ENCODE measurements at regions not wholly inside any gene's neighbourhood (a gene's known extent, or its start where the extent isn't known, plus 50 kb on each side); places are given as distances from the start of the nearest gene placed in this dataset.

DNA sequence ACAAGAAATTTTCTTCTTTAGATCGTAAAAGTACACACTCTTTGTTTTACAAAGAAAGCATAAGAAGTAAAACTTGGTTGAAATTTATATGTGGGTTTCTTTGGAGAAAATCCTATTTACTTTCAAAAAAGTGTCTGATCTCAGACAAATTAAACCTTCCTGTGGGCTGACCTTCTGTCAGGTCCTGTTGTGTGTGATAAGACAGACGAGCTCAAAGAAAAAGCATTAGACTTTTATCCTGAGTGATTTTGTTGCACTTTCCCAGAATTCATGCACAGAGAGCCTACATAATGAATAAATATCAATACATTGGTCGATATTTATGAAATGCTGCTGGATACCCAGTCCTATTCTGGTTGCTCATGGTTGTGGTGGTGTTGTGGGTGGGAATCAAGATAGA is 302.1 kb upstream of the SYNCRIP start:
- no peak for TF ChIP-seq FOXM1 (IDR thresholded peaks at IDR 0.05; ENCODE audit: borderline replicate concordance, low read depth)
- TF ChIP-seq, protein P1, sequence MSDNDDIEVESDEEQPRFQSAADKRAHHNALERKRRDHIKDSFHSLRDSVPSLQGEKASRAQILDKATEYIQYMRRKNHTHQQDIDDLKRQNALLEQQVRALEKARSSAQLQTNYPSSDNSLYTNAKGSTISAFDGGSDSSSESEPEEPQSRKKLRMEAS (IDR thresholded peaks at IDR 0.05) = no peak
- TF ChIP-seq TCF12 (IDR thresholded peaks at IDR 0.05; ENCODE audit: low read depth) = no peak
- no peak for TF ChIP-seq RAD21 (IDR thresholded peaks at IDR 0.05; ENCODE audit: low read depth)
- TF ChIP-seq CEBPB (IDR thresholded peaks at IDR 0.05) = no peak
- TF ChIP-seq TAF1 (IDR thresholded peaks at IDR 0.05; ENCODE audit: low read depth) = no peak

DNA sequence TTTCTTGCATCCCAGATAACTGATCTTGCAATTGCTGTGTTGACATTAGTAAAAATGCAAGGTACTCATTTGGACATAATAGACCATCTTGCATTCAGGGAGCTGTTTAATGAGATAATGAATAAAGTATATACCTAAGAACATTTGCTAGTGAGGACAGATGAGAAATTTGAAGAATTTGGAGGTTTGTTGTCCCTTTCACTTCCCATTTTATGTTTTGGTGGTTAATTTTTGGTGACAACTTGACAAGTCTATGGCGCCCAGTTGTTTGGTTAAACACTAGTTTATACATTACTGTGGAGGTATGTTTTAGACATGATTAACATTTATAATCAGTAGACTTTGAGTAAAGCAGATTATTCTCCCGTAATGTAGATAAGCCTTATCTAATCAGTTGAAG is 300.2 kb upstream of the SYNCRIP start:
- TF ChIP-seq, protein P2, sequence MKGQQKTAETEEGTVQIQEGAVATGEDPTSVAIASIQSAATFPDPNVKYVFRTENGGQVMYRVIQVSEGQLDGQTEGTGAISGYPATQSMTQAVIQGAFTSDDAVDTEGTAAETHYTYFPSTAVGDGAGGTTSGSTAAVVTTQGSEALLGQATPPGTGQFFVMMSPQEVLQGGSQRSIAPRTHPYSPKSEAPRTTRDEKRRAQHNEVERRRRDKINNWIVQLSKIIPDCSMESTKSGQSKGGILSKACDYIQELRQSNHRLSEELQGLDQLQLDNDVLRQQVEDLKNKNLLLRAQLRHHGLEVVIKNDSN (IDR thresholded peaks at IDR 0.05) = no peak
- TF ChIP-seq EGR1 (IDR thresholded peaks at IDR 0.05) (no peak), ZBTB7A (IDR thresholded peaks at IDR 0.05; ENCODE audit: low read depth) (no peak), FOXM1 (IDR thresholded peaks at IDR 0.05; ENCODE audit: borderline replicate concordance, low read depth) (no peak), TEAD4 (IDR thresholded peaks at IDR 0.05) (no peak), CREB1 (IDR thresholded peaks at IDR 0.05; ENCODE audit: low read depth) (no peak), NFIC (IDR thresholded peaks at IDR 0.05) (no peak), YY1 (IDR thresholded peaks at IDR 0.05; ENCODE audit: low read depth) (no peak), CEBPB (IDR thresholded peaks at IDR 0.05) (no peak), TAF1 (IDR thresholded peaks at IDR 0.05; ENCODE audit: low read depth) (no peak), RAD21 (IDR thresholded peaks at IDR 0.05; ENCODE audit: low read depth) (no peak), TCF12 (IDR thresholded peaks at IDR 0.05; ENCODE audit: low read depth) (no peak), EP300 (IDR thresholded peaks at IDR 0.05; ENCODE audit: borderline replicate concordance) (no peak)
- TF ChIP-seq, protein P3, sequence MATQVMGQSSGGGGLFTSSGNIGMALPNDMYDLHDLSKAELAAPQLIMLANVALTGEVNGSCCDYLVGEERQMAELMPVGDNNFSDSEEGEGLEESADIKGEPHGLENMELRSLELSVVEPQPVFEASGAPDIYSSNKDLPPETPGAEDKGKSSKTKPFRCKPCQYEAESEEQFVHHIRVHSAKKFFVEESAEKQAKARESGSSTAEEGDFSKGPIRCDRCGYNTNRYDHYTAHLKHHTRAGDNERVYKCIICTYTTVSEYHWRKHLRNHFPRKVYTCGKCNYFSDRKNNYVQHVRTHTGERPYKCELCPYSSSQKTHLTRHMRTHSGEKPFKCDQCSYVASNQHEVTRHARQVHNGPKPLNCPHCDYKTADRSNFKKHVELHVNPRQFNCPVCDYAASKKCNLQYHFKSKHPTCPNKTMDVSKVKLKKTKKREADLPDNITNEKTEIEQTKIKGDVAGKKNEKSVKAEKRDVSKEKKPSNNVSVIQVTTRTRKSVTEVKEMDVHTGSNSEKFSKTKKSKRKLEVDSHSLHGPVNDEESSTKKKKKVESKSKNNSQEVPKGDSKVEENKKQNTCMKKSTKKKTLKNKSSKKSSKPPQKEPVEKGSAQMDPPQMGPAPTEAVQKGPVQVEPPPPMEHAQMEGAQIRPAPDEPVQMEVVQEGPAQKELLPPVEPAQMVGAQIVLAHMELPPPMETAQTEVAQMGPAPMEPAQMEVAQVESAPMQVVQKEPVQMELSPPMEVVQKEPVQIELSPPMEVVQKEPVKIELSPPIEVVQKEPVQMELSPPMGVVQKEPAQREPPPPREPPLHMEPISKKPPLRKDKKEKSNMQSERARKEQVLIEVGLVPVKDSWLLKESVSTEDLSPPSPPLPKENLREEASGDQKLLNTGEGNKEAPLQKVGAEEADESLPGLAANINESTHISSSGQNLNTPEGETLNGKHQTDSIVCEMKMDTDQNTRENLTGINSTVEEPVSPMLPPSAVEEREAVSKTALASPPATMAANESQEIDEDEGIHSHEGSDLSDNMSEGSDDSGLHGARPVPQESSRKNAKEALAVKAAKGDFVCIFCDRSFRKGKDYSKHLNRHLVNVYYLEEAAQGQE (IDR thresholded peaks at IDR 0.05; ENCODE audit: low read depth) = no peak

DNA sequence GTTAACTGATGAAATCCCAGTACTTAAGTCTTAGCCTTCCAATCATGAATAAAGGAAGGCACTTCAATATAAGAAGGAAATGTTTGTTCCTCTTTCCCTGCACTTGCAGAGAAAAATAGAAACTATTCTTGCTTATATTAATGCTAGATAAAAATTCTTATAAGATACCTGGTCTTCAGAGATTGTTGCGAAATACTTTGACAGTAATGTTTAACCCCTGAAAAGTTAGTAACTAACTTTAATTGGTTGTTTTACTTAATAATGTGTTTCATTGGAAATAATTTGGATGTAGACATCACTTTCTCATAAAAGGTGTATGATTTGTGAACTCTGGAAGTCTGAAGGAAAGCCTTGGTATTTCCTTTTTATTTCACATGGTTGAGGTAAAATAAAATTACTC is 294.2 kb upstream of the SYNCRIP start:
- no peak for TF ChIP-seq FOXM1 (IDR thresholded peaks at IDR 0.05; ENCODE audit: borderline replicate concordance, low read depth)
- TF ChIP-seq CREB1 (IDR thresholded peaks at IDR 0.05; ENCODE audit: low read depth) = no peak
- TF ChIP-seq YY1 (IDR thresholded peaks at IDR 0.05; ENCODE audit: low read depth) = no peak
- no peak for TF ChIP-seq EGR1 (IDR thresholded peaks at IDR 0.05)
- TF ChIP-seq TEAD4 (IDR thresholded peaks at IDR 0.05) = no peak
- no peak for TF ChIP-seq CEBPB (IDR thresholded peaks at IDR 0.05)
- TF ChIP-seq, protein P2 (IDR thresholded peaks at IDR 0.05) = no peak
- TF ChIP-seq TCF12 (IDR thresholded peaks at IDR 0.05; ENCODE audit: low read depth) = no peak
- TF ChIP-seq TAF1 (IDR thresholded peaks at IDR 0.05; ENCODE audit: low read depth) = no peak
- no peak for TF ChIP-seq NFIC (IDR thresholded peaks at IDR 0.05)

DNA sequence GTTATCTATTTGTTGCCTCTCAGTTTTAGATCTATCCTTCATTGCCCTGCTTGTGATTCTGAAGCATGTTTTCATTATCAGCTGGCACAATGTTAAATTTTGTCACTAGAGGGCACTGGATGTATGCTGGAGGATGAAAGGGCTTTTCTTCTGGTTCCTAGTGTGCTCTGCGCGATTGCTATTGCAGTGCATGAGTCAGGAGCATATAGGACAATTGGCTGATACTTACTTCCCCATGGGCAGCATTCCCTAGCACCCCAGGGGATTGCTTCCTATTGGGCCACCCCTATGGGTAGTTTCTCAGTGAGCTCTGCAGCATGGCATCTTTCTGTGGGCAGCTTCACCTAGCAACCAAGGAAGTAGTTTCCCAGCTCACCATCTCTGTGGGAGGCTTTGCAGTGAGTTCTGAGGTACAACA is 280.3 kb upstream of the SYNCRIP start:
- TF ChIP-seq RAD21 (IDR thresholded peaks at IDR 0.05; ENCODE audit: low read depth) (peak; percentile 92), CREB1 (IDR thresholded peaks at IDR 0.05; ENCODE audit: low read depth) (no peak)

DNA sequence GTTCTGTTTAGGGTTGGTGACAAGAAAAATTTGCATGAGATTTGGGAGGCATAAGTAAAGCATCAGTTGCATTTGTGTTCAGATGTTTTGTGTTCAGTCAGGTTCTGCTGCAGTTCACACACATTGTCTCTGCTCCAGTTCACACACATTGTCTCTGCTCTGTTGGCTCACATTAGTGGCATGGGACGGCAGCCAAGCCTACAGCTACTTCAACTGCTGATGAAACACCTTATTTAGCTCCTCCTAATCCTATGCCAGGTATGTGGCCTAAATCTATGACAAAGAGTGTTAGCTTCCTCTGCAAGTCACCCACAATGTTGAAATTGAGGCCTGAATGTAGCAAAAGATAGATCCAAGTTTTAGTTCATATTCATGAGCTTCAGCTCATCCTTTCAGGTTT is 278.1 kb upstream of the SYNCRIP start:
- TF ChIP-seq TCF12 (IDR thresholded peaks at IDR 0.05; ENCODE audit: low read depth) (no peak), TEAD4 (IDR thresholded peaks at IDR 0.05) (0 out of 2 replicates have a peak, but pooled peaks have one; percentile 8), NFIC (IDR thresholded peaks at IDR 0.05) (peak; percentile 82)

DNA sequence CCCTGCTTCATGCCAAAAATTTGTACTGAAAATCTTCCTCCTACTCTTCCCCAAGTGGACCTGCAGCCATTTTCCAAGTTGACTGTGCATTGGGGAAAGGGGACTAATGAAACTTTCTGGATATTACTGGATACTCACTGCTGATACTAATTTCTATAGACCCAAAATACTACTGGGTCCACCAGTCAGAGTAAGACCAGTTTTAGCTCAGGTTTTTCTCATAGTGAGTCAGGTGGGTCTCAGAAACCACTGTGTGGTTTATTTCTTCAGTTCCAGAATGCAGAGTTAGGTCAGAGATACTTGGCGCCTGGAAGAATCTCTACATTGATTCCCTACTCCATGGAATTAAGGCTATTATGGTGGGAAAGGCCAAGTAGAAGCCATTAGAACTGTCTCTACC is 274.8 kb upstream of the SYNCRIP start:
- TF ChIP-seq, protein P3 (IDR thresholded peaks at IDR 0.05; ENCODE audit: low read depth) = no peak
- TF ChIP-seq RAD21 (IDR thresholded peaks at IDR 0.05; ENCODE audit: low read depth) (no peak), CEBPB (IDR thresholded peaks at IDR 0.05) (no peak), TEAD4 (IDR thresholded peaks at IDR 0.05) (no peak), TAF1 (IDR thresholded peaks at IDR 0.05; ENCODE audit: low read depth) (no peak), TCF12 (IDR thresholded peaks at IDR 0.05; ENCODE audit: low read depth) (no peak), EP300 (IDR thresholded peaks at IDR 0.05; ENCODE audit: borderline replicate concordance) (no peak)

DNA sequence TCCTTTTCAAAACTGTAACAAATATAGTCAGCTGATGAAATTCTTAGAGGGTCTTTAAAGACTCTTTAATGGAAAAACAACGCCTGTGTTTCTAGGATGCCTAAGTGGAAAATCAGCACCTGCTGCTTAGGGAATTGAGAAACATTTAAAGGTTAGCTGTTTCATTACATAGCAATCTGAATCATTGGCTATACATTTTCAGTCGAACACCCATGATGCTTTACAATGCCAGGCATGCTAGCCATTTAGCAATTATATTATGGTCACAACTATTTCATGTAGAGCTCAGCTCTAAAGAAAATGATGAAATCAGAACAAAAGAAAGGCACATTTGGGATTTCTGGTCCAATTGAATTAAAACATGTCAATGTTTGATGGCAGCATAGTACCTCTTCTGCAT is 270.3 kb upstream of the SYNCRIP start:
- TF ChIP-seq, protein P1 (IDR thresholded peaks at IDR 0.05) = no peak
- no peak for TF ChIP-seq TEAD4 (IDR thresholded peaks at IDR 0.05)
